GM21381 (cell line): ENCODE measurements at regions not wholly inside any gene's neighbourhood (a gene's known extent, or its start where the extent isn't known, plus 50 kb on each side); places are given as distances from the start of the nearest gene placed in this dataset.
"Not testable (repeated sequence)": the region's sequence is repeated elsewhere in the genome, so short reads cannot be mapped to it uniquely, and the experiment has no call there.

ENCODE experiments used
- ATAC-seq: cut with Tn5 transposase; IDR thresholded peaks from one replicate; pipeline ENCODE4 v1.9.1; 2021; ENCODE audit warnings: mild to moderate bottlenecking, moderate library complexity; ENCODE audit not compliant: unreplicated experiment

DNA sequence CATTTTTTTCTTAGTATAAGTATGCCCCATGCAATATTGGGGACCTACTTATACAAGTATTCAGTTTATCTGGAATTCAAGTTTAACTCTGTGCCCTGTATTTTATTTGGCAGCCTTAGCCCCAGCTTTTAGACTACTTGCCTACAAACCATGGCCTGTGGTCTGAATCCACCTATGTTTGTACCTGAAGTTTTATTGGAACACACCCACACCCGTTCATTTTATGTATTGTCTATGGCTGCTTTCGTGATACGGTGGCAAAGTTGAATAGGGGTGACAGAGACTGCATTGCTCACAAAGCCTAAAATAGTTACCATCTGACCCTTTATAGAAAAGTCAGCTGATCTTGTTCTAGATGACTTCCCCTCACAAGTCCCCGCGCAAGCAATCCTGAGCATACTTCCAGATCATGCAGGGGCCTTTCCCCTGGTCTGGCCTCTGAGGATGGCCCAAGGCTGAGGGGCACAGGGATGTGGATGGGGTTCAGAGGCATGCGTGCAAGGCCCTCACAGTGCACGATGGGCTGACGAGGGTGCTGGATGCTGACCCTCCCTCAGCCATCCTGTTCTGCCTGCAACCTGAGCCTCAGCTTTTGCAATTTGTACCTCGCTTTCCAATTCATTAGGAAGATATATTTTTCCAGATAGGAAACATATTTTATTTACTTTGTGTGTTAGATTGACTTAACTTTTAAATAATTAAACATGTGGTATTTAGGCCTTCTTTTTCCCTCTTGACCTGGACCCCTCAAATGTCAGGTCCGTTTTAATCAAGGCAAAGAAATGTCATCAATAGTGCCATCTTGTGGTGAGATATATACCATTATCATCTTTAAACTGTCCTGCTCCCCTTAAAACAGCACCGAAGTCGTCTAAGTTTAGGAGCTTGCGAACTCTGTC lies 527.3 kb upstream of the CCDC196 start:
- ATAC-seq, result no peak

DNA sequence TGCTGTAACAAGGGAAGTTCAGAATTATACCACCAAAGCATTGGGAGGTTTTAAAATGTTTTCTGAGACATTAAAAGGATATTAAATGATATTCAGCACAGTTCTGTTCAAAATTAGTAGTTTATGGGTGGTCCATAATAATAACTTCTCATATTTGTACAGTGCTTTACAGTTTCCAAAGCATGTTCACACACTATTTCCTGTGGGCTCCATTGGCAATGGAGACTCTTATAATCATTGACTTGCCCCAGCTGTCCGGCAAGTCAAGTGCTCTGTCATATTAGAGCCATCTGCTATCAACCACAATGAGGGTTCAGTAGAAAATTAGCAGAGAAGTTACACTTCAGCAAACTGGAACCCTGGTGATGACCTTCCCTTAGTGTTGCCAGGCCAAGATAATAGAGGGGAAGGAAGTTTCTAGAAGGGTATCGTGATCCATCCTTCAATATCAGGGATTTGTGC lies 526.6 kb upstream of the CCDC196 start:
- ATAC-seq, result peak; percentile 61

DNA sequence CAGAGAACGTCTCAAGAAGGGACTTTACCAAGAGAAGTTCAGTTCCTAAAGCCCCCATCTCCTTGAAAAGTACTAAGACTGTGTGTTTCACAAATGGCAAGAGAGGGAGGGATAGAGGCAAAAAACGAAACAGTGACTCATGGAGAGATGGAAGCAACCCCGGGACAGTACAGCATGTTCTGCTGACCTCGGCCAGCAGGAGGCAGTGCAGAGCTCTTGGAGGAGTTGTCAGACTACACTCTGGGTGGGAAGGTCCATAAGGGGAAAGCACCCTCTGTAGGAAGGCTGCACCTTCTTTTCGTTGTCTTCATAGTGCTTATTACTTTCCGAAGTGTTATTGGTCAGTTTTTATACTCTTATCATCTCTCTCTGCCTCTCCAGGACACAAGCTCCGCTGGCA lies 525.2 kb upstream of the CCDC196 start:
- no peak for ATAC-seq

DNA sequence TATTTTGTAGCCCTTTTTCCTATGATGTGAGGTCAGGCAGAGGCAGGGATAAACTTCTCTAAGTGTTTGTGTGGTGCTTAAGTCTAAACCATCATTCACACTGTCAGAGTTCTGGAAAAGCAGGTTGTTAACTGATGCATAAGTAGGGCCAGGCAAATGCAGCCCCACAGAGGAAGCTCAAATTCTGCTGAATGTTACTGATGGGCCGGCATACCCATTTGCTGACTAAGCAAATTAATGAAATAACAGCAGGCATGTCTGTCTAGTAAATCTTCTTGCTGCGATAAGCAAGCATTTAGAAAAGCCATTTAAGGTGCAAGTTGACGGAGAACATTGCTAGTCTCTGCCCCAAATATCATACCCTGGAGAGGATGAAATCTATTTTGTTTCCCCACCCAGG lies 523.2 kb upstream of the CCDC196 start:
- no peak for ATAC-seq

DNA sequence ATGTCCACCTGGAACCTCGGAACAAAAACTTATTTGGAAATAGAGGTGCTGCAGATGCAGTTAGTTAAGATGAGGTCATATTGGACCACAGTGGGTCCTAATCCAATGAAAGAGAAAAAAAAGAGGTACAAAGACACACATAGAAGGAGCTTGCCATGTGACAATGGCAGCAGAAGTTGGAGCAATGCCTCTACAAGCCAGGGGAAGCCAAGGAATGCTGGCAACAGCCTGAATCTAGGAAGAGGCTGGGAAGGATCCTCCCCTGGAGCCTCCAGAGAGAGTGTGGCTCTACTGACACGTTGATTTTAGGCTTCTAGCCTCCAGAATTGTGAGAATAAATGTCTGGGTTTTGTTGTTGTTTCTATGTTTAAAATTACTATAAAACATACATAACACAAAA lies 521.8 kb upstream of the CCDC196 start:
- ATAC-seq, result no peak

DNA sequence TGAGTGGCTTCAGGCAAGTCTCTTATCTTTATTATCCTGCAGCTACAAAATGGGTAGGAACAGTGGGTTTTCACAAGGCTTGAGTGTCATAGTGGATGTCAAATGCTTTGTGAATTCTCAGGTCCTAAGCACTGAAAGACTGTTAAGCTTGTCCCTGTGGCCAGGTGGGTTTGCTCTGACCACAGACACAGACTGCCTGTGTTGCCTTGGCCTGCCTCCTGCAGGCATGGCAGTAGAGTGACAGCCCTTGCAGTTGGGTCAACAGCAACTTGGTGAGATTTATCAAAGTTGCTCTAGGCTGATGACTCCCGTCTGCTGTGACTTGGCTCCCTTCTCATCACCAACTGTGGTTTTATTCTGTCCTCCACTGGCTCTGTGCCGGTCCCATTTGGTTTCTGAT lies 520.0 kb upstream of the CCDC196 start:
- no peak for ATAC-seq

DNA sequence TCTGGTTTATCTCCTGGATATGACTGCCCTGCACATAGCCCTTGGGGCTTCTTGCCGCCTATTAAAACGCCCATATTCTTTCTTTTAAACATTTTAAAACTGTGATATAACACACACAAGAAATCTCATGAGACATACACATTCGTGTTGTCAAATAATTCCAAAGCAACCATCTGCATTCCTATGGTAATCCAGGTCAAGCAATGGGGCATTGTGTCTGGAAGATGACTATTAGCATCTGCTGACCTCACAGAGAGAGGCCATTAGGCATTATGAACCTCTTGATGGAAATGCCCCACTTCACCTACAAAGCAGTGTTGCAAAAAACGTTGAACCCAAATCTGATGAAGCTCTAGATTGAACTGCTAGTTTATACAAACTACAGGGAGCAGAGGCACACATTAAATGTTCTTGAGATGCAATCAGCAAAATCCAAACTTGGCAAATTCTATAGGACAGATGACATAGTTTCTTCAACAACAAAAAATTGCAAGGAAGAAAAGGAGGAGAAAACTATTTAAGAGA lies 513.8 kb upstream of the CCDC196 start:
- no peak for ATAC-seq

DNA sequence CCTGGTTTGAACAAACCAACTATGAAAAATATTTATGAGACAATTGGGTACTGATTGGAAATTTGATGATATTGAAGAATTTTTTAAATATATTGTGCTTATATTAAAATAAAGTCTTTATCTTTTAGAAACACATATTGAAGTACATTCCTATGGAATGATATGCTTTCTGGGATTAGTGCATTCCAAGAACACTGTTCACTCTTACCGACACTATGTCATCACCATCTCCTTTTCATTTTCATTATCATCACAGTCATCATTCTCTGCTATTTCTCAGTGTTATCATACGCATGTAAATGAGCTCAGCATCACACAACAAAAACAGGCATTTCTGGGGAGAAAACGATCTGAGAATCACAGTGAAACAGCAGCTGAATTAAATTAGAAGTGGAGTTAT lies 513.3 kb upstream of the CCDC196 start:
- ATAC-seq, result no peak

DNA sequence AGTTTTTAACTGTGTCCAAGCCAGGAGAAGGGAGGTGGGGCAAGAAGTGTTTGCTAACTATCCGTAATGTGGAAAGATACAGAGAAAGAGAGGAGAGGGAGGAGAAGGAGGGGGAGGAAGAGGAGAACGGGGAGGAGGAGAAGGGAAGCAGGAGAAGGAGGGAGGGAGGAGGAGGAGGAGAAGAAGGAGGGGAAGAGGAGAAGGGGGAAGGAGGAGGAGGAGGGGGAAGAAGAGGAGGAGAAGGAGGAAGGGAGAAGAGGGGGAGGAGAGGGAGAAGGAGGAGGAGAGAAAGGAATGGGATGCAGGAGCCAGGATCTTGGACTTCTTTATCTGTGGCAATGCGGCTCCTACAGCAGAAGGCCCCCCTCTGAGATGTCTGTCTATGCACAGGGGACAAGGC lies 510.3 kb upstream of the CCDC196 start:
- no peak for ATAC-seq

DNA sequence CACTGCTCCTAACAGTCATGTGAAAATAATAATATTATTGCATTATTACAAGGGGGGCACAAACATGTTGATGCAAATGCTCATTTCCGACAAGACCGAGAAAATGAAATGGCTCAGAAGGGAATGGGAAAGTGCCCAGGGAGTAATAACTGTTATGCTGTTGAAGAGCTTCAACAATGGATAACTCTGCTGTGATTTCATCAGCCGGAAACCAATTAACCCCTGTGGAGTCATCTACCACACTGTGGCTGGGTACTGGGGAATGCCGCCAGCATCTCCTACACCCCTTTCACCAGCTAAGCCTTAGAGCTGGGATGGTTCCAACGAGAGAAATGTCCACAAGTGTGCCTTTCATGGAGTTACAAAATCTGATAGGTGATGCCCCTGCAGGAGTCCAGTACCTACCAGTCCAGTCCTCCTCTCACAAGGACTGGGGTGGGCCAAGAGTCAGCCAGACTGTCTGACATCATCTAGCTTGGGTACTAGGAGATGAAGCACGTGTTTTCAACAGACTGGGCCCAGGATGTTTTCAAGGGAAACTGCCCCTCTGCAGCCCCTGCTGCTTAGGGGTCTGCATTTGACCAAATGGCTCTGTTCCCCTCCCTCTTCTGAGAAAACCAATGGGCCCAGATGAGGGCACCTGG lies 509.3 kb upstream of the CCDC196 start:
- ATAC-seq, result no peak

DNA sequence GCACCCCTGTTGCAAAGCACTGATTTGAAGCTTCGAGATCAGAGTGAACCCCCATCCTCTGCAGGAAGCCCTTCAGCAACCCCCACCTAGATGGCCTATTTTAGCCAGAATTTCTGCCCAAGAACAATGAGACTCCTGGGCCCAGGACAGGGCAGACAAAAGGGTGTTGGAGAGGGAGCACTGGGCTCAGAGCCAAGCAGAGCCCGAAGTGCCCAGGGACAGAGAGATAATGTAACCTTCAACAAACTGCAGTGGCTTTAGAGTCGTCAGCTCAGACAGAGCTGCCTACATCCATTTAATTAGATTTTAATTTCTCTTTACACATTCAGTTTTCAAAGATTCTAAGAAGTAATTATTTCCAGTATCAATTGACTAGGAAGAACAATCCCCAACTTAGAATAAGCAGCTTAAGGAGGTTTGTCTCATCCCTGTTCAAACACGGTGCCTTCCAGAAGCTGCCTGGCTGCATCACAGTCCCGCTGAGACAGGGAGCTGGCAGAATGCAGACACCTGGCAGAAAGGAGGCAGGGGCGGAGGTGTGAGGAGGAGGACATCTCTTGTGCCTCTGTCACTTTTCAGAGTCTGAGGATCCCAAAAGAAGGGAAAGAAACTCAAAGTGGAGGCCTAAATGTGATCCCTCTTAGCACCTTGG lies 504.9 kb upstream of the CCDC196 start:
- ATAC-seq, result no peak

DNA sequence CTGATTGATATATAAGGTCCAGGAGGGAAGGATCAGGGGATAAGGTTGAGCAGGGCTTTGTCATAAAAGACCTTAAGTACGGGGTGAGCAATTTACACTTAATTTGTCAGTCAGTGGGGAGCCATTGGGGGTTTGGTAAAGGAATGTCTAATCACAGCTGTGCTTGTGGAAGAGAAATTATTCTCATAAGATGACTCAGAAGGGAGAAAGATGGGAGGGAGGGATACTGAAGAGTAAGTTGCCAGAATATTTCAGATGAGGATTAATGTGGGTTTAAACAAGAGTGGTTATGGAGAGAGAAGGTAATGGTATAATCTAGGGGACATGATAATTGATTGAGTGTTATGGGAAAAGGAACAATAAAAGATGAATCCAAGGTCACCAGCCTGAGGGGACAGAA lies 500.1 kb upstream of the CCDC196 start:
- ATAC-seq, result no peak

DNA sequence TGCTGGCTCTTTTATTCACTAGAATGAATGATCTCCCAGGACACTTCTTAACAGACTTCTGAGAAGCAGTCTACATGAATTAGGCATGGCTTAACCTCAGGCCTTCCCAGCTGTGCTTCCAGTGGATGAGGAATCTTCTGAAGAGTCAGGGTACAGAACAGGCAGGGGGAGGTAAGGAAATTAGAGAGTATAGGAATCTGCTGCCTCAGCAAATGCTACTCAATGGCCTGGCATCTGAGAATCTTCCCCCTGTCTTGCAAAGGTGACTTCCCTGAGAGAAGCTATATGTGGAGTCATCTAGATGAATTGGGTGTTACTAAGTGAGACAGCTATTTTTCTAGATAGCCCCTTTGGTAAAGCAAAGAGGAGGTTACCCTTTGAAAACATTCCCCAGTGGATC lies 496.2 kb upstream of the CCDC196 start:
- ATAC-seq, result no peak

DNA sequence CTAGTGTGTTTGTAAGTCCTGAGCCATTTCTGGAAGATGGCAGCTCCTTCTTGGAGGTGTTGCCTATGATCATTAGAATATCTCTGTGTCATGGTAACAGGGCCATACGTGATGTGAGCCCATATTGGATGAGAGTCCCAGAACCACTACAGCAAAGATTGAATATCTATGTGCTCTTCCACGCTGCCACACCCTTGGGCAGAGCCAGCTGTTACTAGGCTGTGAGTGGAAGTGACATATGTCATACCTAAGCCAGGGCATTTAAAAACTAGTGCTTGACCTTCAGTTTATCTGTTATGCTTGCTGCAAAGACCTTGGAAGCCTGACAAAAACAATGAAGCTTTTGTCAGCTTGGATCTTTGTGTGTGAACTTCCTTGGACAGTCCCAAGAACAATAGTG lies 495.1 kb upstream of the CCDC196 start:
- no peak for ATAC-seq

DNA sequence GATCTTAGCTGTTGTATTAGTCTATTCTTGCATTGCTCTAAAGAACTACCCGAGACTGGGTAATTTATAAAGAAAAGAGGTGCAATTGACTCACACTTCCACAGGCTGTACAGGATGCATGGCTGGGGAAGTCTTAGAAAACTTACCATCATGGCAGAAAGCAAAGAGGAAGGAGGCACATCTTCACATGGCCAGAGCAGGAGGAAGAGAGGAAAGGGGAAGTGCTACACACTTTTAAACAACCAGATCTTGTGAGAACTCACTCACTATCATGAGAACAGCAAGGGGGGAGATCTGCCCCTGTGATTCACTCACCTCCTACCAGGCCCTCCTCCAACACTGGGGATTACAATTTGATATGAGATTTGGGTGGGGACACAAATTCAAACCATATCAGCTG lies 494.2 kb upstream of the CCDC196 start:
- ATAC-seq, result not testable (repeated sequence)

DNA sequence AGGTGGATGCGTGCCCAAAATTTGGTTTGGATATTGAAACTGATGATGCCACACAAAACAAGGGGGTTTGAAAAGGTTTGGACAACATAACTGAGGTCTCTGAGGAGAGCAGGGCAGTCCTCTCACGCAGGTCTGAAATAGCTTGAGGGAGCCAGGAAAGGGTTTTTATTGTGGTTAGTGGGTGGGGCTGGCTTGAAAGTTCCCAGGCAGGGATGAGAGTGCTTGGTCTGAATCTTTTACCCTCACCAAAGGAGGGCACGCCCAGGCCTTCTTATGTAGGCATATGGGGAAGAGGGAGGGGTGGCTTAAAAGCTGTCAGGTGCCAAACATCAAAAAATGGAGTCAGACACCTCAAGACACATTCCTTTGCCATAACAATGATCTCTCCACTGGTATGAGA lies 493.1 kb upstream of the CCDC196 start:
- no peak for ATAC-seq

DNA sequence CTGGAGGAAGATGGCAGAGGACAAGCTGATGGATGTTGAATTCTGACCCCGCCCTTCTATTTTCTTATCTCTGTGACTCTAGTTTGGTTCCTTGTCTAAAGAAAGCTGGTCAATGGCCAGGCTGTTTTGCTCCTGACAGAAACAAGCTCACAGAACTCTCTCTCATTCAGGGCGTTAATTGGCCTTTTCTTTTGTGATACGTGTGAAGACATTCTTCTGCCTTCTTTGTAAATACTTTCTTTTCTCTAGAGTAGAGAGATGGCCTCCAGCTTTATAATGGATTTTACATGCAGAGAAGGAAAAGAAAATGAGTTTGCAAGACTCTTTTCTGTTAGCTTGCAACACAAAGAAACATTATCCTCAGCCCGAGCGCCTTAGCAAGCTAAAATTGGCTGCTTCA lies 492.2 kb upstream of the CCDC196 start:
- ATAC-seq, result no peak

DNA sequence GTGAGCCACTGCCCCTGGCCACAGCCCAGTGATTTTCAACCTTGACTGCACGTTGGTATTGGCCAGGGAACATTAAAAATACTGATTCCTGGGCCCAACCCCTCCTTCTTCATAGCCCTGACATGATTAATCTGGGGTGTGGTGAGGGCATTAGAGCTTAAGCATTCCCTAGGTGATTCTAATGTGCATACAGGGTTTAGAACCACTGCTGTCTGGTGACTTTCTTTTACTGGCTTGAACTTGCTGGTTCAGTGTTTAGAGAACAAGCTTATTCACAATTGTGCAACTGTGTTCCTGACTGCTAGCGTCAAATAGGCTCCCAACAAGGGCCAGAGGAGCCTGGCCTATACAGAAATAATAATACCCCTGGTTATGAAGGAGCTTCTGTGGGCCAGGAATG lies 488.8 kb upstream of the CCDC196 start:
- ATAC-seq, result no peak

DNA sequence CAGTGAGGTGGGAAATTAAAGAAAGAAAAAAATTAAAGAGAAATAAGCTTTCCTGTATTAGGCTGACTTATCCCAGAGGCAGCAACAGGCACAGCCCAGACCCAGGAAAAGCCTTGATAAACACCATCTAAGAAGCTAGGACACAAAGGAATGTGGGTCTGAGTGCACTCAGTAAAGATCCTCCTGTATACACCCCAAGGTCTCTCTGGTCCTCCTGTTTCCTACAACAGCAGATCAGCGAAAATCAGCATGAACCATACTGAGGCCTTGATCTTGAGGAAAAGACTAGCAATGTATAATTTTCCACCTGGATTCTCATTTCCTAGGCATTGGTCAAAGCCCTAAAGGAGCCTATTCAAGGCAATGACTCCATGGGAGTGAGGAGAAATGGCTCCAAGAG lies 486.3 kb upstream of the CCDC196 start:
- no peak for ATAC-seq

DNA sequence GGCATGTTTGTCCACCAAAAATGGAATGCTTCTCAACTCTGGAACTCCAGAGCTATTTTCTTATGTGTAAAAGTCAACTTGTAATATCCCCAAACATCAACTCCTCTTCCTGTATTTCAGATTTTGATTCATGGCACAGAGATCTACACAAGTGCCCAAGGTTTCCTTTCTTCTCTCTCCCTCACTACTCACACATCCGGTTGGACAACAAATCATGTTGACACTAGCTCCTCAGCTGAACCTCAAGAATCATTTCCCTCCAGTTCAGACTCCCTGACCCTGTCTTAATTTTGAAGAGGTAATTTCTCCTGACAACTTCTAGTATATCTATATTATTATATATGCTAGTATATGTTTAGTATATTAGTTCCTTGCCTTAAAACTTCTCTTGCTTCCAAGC lies 485.4 kb upstream of the CCDC196 start:
- ATAC-seq, result no peak

DNA sequence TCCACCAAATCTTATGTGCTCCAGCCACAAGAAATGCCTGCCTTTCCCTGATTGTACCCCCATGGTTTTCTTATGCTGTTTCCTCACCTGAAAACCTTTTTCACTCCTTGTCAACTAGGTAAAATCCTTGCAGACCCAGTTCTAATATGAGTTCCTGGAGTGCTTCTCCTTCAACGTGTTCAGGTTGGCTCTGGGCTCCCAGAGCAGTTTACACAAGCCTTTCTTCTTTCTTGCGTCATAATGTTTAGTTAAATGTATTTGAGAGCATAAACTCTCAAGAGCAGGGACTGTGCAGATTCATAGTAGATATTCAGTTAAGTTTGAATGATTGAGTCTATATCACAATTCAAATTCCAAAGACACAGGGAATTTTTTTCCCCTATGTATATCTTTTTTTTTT lies 484.8 kb upstream of the CCDC196 start:
- ATAC-seq, result no peak
